Right lobe of liver (tissue), 6 donors: ENCODE measurements at regions not wholly inside any gene's neighbourhood (a gene's known extent, or its start where the extent isn't known, plus 50 kb on each side); places are given as distances from the start of the nearest gene placed in this dataset.

Experiments
- ATAC-seq, 4 donors: fragments of 200-7000 bp; cut with Tn5 transposase; one replicate each; pipeline ENCODE4 v1.9.1; 2020; ENCODE audit warnings: mild to moderate bottlenecking in 4 of 4, moderate library complexity in 4 of 4
- DNase-seq, 3 donors: peaks; one replicate each; pipeline ENCODE4 v3.0.0-alpha.2; 2020
- H3K27ac ChIP-seq, 3 donors: fragments of 200-600 bp; one replicate each; pipeline ENCODE4 v1.8.0; 2022
- H3K27me3 ChIP-seq, 2 donors: fragments of 200-600 bp; one replicate each; pipeline ENCODE4 v1.8.0; 2022
- H3K36me3 ChIP-seq, 4 donors: fragments of 200-600 bp; sonication (generic) in 1 of 4; one replicate each; pipeline versions ENCODE4 v1.5.1 to v1.8.0; 2017 to 2022; ENCODE audit warnings: control low read depth in 1 of 4
- H3K4me1 ChIP-seq, 4 donors: fragments of 200-600 bp; sonication (generic) in 1 of 4; one replicate each; pipeline versions ENCODE4 v1.5.1 to v1.8.0; 2017 to 2022; ENCODE audit warnings: control low read depth in 1 of 4
- H3K4me3 ChIP-seq, 3 donors: fragments of 200-600 bp; one replicate each; pipeline ENCODE4 v1.8.0; 2022
- H3K9me3 ChIP-seq, 4 donors: fragments of 200-600 bp; sonication (generic) in 1 of 4; one replicate each; pipeline versions ENCODE4 v1.5.1 to v1.8.0; 2017 to 2022; ENCODE audit warnings: control low read depth in 1 of 4
- CTCF ChIP-seq, 4 donors: fragments of 200-600 bp in 3 of 4; fragments of 450-650 bp in 1 of 4; IDR thresholded peaks; one replicate each; pipeline versions ENCODE4 v1.5.1 to v1.8.0; 2016 to 2022; ENCODE audit warnings: antibody characterized with exemption in 4 of 4, mild to moderate bottlenecking in 2 of 4
- POLR2A ChIP-seq: fragments of 450-650 bp; IDR thresholded peaks from one replicate; pipeline ENCODE4 v1.6.1; 2017; ENCODE audit warnings: antibody characterized with exemption, mild to moderate bottlenecking
- WGBS: methylation state at CpG from one replicate; pipeline ENCODE4 v1.1.6; 2018; ENCODE audit warnings: low coverage, low lambda C conversion rate; ENCODE audit not compliant: insufficient coverage; ENCODE audit errors: missing lambda C conversion rate; 5-methylcytosine and 5-hydroxymethylcytosine counted together
- intact Hi-C, 2 donors: fragments of 100-400 bp; cut with DNase I; formaldehyde crosslinking; loops; one replicate each; pipeline versions ENCODE4 v1.11.2 to v1.14.1; 2022
- donor health status: DM: no; HTN: yes; CAD: no.
- donor health status: DM: no; HTN: no; CAD: no.
- donor health status: DM: no; HTN: no; CAD: no.
- donor health status: DM: no; HTN: yes; CAD: no.
- donor health status: DM: no; HTN: yes; CAD: no.

GRCh38 chr4:156408749-156409148 is 455.1 kb upstream of the CTSO start:
- intact Hi-C loops: no loop called here
- Histone ChIP-seq H3K4me3 (no peak overlapping the region), H3K27ac (no peak overlapping the region), H3K9me3 (no peaks in the 10 kb centered on the region), H3K4me1 (no peaks in the 10 kb centered on the region), H3K36me3 (no peaks in the 10 kb centered on the region), H3K27me3 (no peaks in the 10 kb centered on the region)
- 60% methylated on average over 4 of the region's 4 CpGs for WGBS
- ATAC-seq (no peak), DNase-seq (no peak)
- TF ChIP-seq POLR2A (no peak), CTCF (IDR thresholded peaks at IDR 0.05) (no peak)

GRCh38 chr4:156401371-156401770 is 447.7 kb upstream of the CTSO start:
- intact Hi-C loops: no loop called here
- no peaks in the 10 kb centered on the region for H3K27me3 ChIP-seq
- no peaks in the 10 kb centered on the region for H3K36me3 ChIP-seq
- ATAC-seq (no peak), DNase-seq (no peak)
- no peak overlapping the region for H3K4me3 ChIP-seq
- H3K9me3 ChIP-seq: peaks cover 0 to 5% (median 0%) of the 10 kb centered on the region in 4 donors
- no peak overlapping the region for H3K27ac ChIP-seq
- 38% methylated on average over 2 of the region's 2 CpGs for WGBS
- no peaks in the 10 kb centered on the region for H3K4me1 ChIP-seq
- no peak for TF ChIP-seq POLR2A
- TF ChIP-seq CTCF (IDR thresholded peaks at IDR 0.05): no peak

GRCh38 chr4:156396534-156396933 is 442.9 kb upstream of the CTSO start:
- no peak for TF ChIP-seq CTCF (IDR thresholded peaks at IDR 0.05)
- no peak for TF ChIP-seq POLR2A
- H3K27me3 ChIP-seq: no peaks in the 10 kb centered on the region
- peak; percentile 49 to 84 (median 74) for ATAC-seq
- 21% methylated on average over 2 of the region's 2 CpGs for WGBS
- H3K4me3 ChIP-seq: no peak overlapping the region
- no peaks in the 10 kb centered on the region for H3K9me3 ChIP-seq
- no peak for DNase-seq
- intact Hi-C loops: no loop called here
- no peak overlapping the region for H3K27ac ChIP-seq
- H3K4me1 ChIP-seq: no peaks in the 10 kb centered on the region
- H3K36me3 ChIP-seq: no peaks in the 10 kb centered on the region

- no peak for ATAC-seq
- 65% methylated on average over 2 of the region's 2 CpGs for WGBS
- H3K4me3 ChIP-seq: no peak overlapping the region
Measured at GRCh38 chr4:156391325-156391653, 437.6 kb upstream of the CTSO start.

More at GRCh38 chr4:156391325-156391653, 437.6 kb upstream of the CTSO start:
- no peak for DNase-seq
- no peaks in the 10 kb centered on the region for H3K36me3 ChIP-seq
- no peak overlapping the region for H3K27ac ChIP-seq
- no peaks in the 10 kb centered on the region for H3K4me1 ChIP-seq
- intact Hi-C loops: no loop called here
- H3K9me3 ChIP-seq: no peaks in the 10 kb centered on the region
- TF ChIP-seq POLR2A (no peak), CTCF (IDR thresholded peaks at IDR 0.05) (no peak)
- H3K27me3 ChIP-seq: no peaks in the 10 kb centered on the region
